HepG2 (cell line): ENCODE measurements at regions not wholly inside any gene's neighbourhood (a gene's known extent, or its start where the extent isn't known, plus 50 kb on each side); places are given as distances from the start of the nearest gene placed in this dataset.

ENCODE experiments used
- AKNA ChIP-seq: sonication (generic); formaldehyde crosslinking; IDR thresholded peaks from 2 replicates; pipeline ENCODE4 v1.4.0; 2020; ENCODE audit warnings: missing genetic modification reagents, borderline replicate concordance
- KDM6A ChIP-seq: IDR thresholded peaks from 2 replicates; pipeline ENCODE4 v1.6.1; 2016; ENCODE audit warnings: low read depth
- MLXIP ChIP-seq: sonication (generic); formaldehyde crosslinking; IDR thresholded peaks from 2 replicates; pipeline ENCODE4 v1.9.0; 2021; ENCODE audit warnings: missing genetic modification reagents, borderline replicate concordance
- POLR2AphosphoS5 ChIP-seq: IDR thresholded peaks from 2 replicates; pipeline ENCODE4 v1.6.1; 2012; ENCODE audit warnings: low read depth, low read length
- PRDM10 ChIP-seq: sonication (generic); formaldehyde crosslinking; IDR thresholded peaks from 2 replicates; pipeline ENCODE4 v1.4.0; 2020; ENCODE audit warnings: low read depth, missing genetic modification reagents
- RELA ChIP-seq: sonication (generic); formaldehyde crosslinking; IDR thresholded peaks from 2 replicates; pipeline ENCODE4 v1.4.0; 2020; ENCODE audit warnings: missing genetic modification reagents
- RNF2 ChIP-seq: fragments of 450-650 bp; conservative IDR thresholded peaks from 2 replicates; pipeline ENCODE4 v1.6.1; 2016; ENCODE audit warnings: low read depth
- SP4 ChIP-seq: sonication (generic); formaldehyde crosslinking; IDR thresholded peaks from 2 replicates; pipeline ENCODE4 v1.8.1; 2023; ENCODE audit warnings: mild to moderate bottlenecking, missing genetic modification reagents
- SP5 ChIP-seq: IDR thresholded peaks from 2 replicates; pipeline ENCODE4 v1.6.1; 2016; ENCODE audit warnings: low read depth, borderline replicate concordance
- ZNF124 ChIP-seq: sonication (generic); formaldehyde crosslinking; IDR thresholded peaks from 2 replicates; pipeline ENCODE4 v1.4.0; 2020; ENCODE audit warnings: missing genetic modification reagents
- ZNF713 ChIP-seq: sonication (generic); formaldehyde crosslinking; IDR thresholded peaks from 2 replicates; pipeline ENCODE4 v1.4.0; 2020; ENCODE audit warnings: mild to moderate bottlenecking, missing genetic modification reagents
- ZNF784 ChIP-seq: sonication (generic); formaldehyde crosslinking; IDR thresholded peaks from 2 replicates; pipeline ENCODE4 v1.5.1; 2020; ENCODE audit warnings: missing genetic modification reagents, mild to moderate bottlenecking, borderline replicate concordance
- ZNF800 ChIP-seq: sonication (generic); formaldehyde crosslinking; IDR thresholded peaks from 2 replicates; pipeline ENCODE4 v1.4.0; 2020; ENCODE audit warnings: missing genetic modification reagents
- ZNF878 ChIP-seq: sonication (generic); formaldehyde crosslinking; IDR thresholded peaks from 2 replicates; pipeline ENCODE4 v1.8.1; 2023; ENCODE audit warnings: mild to moderate bottlenecking, missing genetic modification reagents, moderate library complexity

- TF ChIP-seq ZNF713 (CRISPR knock-in tag) (no peak), MLXIP (CRISPR knock-in tag) (no peak), ZNF878 (CRISPR knock-in tag) (0 out of 2 replicates have a peak, but pooled peaks have one; percentile 22), RNF2 (no peak), POLR2AphosphoS5 (no peak), RELA (CRISPR knock-in tag) (no peak), ZNF784 (no peak), ZNF800 (CRISPR knock-in tag) (no peak), SP4 (peak; percentile 26; the same call in 1 of the 2 replicates), PRDM10 (CRISPR knock-in tag) (no peak), AKNA (CRISPR knock-in tag) (no peak), SP5 (CRISPR knock-in tag) (peak; percentile 82), ZNF124 (CRISPR knock-in tag) (no peak), KDM6A (CRISPR knock-in tag) (peak; percentile 84)
These were observed 105.9 kb upstream of the SH3BP4 start (continued) for GRCh38 chr2:234845602-234846590.
